ENCODE measurements at regions not wholly inside any gene's neighbourhood (a gene's known extent, or its start where the extent isn't known, plus 50 kb on each side); places are given as distances from the start of the nearest gene placed in this dataset.
A peak's percentile ranks its signal among the peaks of the same experiment; 100 is the strongest.

GRCh38 chr18:64707052-64707451, 558.2 kb upstream of the LINC00305 start:
- Histone ChIP-seq H3K36me3 (ENCODE audit: low read depth) (no peaks in the 10 kb centered on the region), H3K27me3 (ENCODE audit: insufficient read depth, low read depth) (no peaks in the 10 kb centered on the region), H3K4me1 (replicated peaks; ENCODE audit: insufficient read depth) (no peaks in the 10 kb centered on the region), H3K9me3 (ENCODE audit: insufficient read depth, low read depth) (no peaks in the 10 kb centered on the region), H3K9me2 (ENCODE audit: insufficient read depth) (no peaks in the 10 kb centered on the region), H3K79me2 (ENCODE audit: low read depth) (no peaks in the 10 kb centered on the region), H4K20me1 (ENCODE audit: insufficient read depth) (no peaks in the 10 kb centered on the region), H3K4me3 (no peak overlapping the region), H2AFZ (no peak overlapping the region), H3F3A (ENCODE audit: insufficient read depth, low read depth) (no peaks in the 10 kb centered on the region), H3K27ac (no peak overlapping the region), H3K4me2 (no peak overlapping the region)
- POLR2A ChIA-PET (ENCODE audit: unreplicated experiment) = no interaction called here
- intact Hi-C loops (cut with micrococcal nuclease; ENCODE audit: unreplicated experiment) = no loop called here
- TF ChIP-seq EZH2 (IDR thresholded peaks at IDR 0.05; ENCODE audit: low read depth) = no peak
- TF ChIP-seq, protein P1, sequence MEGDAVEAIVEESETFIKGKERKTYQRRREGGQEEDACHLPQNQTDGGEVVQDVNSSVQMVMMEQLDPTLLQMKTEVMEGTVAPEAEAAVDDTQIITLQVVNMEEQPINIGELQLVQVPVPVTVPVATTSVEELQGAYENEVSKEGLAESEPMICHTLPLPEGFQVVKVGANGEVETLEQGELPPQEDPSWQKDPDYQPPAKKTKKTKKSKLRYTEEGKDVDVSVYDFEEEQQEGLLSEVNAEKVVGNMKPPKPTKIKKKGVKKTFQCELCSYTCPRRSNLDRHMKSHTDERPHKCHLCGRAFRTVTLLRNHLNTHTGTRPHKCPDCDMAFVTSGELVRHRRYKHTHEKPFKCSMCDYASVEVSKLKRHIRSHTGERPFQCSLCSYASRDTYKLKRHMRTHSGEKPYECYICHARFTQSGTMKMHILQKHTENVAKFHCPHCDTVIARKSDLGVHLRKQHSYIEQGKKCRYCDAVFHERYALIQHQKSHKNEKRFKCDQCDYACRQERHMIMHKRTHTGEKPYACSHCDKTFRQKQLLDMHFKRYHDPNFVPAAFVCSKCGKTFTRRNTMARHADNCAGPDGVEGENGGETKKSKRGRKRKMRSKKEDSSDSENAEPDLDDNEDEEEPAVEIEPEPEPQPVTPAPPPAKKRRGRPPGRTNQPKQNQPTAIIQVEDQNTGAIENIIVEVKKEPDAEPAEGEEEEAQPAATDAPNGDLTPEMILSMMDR (conservative IDR thresholded peaks at IDR 0.05) = no peak
- BruUV-seq (replicated peaks) = no TSS peak
- no peak for DNase-seq
- CTCF ChIA-PET = no interaction called here

GRCh38 chr18:64699081-64699480, 550.2 kb upstream of the LINC00305 start:
- intact Hi-C loops (cut with micrococcal nuclease; ENCODE audit: unreplicated experiment) = no loop called here
- POLR2A ChIA-PET (ENCODE audit: unreplicated experiment) = no interaction called here
- DNase-seq = no peak
- Histone ChIP-seq H3K9me2 (ENCODE audit: insufficient read depth) (no peaks in the 10 kb centered on the region), H3K4me1 (replicated peaks; ENCODE audit: insufficient read depth) (no peaks in the 10 kb centered on the region), H3K4me3 (no peak overlapping the region), H4K20me1 (ENCODE audit: insufficient read depth) (no peaks in the 10 kb centered on the region), H2AFZ (no peak overlapping the region), H3F3A (ENCODE audit: insufficient read depth, low read depth) (no peaks in the 10 kb centered on the region), H3K27me3 (ENCODE audit: insufficient read depth, low read depth) (no peaks in the 10 kb centered on the region), H3K4me2 (no peak overlapping the region), H3K79me2 (ENCODE audit: low read depth) (no peaks in the 10 kb centered on the region), H3K27ac (no peak overlapping the region), H3K9me3 (ENCODE audit: insufficient read depth, low read depth) (no peaks in the 10 kb centered on the region), H3K36me3 (ENCODE audit: low read depth) (no peaks in the 10 kb centered on the region)
- no peak for TF ChIP-seq EZH2 (IDR thresholded peaks at IDR 0.05; ENCODE audit: low read depth)
- TF ChIP-seq, protein P1 (conservative IDR thresholded peaks at IDR 0.05) = no peak
- no TSS peak for BruUV-seq (replicated peaks)
- CTCF ChIA-PET = no interaction called here

DNA sequence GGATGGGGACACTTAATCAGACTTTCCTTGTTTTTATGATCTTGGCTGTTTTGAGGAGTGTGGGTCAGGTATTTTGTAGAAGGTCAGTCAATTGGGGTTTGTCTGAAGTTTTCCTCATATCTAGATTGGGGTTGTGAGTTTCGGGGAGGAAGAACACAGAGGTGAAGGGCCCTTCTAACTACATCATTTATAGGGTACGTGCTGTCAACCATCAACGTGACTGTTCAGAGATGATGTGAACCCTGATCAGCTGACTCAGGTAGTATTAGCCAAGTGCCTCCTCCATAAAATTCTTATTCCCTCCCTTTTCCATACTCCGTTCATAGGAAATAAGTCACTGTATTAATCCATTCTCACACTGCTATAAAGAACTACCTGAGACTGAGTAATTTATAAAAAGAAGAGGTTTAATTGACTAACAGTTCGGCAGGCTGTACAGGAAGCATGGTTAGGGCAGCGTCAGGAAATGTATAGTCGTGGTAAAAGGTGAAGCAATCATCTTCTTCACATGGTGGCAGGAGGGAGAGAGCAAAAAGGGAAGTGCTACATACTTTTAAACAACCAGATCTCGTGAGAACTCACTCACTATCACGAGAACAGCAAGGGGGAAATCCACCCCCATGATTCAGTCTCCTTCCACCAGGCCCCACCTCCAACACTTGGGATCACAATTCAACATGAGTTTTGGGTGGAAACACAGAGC, 547.1 kb upstream of the LINC00305 start:
- no TSS peak for BruUV-seq (replicated peaks)
- intact Hi-C loops (cut with micrococcal nuclease; ENCODE audit: unreplicated experiment) = no loop called here

More for the DNA sequence above, 547.1 kb upstream of the LINC00305 start:
- POLR2A ChIA-PET (ENCODE audit: unreplicated experiment) = no interaction called here
- no peaks in the 10 kb centered on the region for H3K4me1 ChIP-seq (replicated peaks; ENCODE audit: insufficient read depth)
- H3K36me3 ChIP-seq (ENCODE audit: low read depth) = no peaks in the 10 kb centered on the region
- H3K27me3 ChIP-seq (ENCODE audit: insufficient read depth, low read depth) = no peaks in the 10 kb centered on the region
- H3K27ac ChIP-seq = no peak overlapping the region
- H3K4me3 ChIP-seq = no peak overlapping the region
- no peak overlapping the region for H3K4me2 ChIP-seq
- CTCF ChIA-PET = no interaction called here
- no peaks in the 10 kb centered on the region for H3K9me3 ChIP-seq (ENCODE audit: insufficient read depth, low read depth)
- H2AFZ ChIP-seq = peak overlapping the region; percentile 64
- H4K20me1 ChIP-seq (ENCODE audit: insufficient read depth) = no peaks in the 10 kb centered on the region
- TF ChIP-seq EZH2 (IDR thresholded peaks at IDR 0.05; ENCODE audit: low read depth) = no peak
- TF ChIP-seq, protein P1 (conservative IDR thresholded peaks at IDR 0.05) = no peak
- no peak for DNase-seq
- no peaks in the 10 kb centered on the region for H3K79me2 ChIP-seq (ENCODE audit: low read depth)
- no peaks in the 10 kb centered on the region for H3F3A ChIP-seq (ENCODE audit: insufficient read depth, low read depth)
- no peaks in the 10 kb centered on the region for H3K9me2 ChIP-seq (ENCODE audit: insufficient read depth)

Measured in PC-9 (cell line).